ENCODE measurements at regions not wholly inside any gene's neighbourhood (a gene's known extent, or its start where the extent isn't known, plus 50 kb on each side); places are given as distances from the start of the nearest gene placed in this dataset.

DNA sequence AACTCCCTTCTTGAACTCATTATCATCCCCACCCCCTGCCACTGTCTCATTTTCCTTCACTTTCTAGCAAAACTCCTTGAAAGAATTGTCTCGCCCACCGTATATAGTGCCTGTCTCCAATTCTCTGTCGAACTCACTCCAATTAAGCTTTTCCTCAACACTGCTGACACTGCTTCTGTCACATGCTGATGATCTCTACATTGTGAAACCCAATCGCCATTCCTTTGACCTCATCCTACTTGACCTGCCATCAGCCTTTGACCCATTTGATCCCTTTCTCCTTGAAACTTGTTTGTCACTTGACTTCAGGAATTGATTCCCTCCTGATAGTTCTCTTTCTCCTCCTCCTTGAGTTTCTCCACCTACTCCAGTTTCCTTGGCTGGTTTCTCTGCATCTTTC, 54.8 kb downstream of the CCDC71L start:
- DNase-seq, result no peak

DNA sequence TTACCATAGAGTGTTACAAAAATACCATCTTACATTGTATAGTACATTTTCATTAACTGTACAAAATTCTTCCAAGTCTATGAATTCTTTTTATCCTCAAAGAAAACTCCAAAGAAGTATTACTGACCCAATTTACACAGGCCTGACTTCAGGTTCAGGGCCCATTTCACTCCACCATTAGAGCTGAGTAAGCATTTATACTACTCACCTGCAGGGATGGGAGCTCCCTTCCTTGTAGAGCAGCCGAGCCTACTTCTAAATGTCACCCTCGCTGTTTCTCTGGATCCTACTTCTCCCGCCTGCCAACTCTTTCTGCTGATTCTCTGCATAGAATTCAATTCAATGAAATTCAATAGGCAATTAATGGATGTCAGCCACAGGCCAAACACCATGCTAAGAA, 56.0 kb downstream of the CCDC71L start:
- no peak for DNase-seq

DNA sequence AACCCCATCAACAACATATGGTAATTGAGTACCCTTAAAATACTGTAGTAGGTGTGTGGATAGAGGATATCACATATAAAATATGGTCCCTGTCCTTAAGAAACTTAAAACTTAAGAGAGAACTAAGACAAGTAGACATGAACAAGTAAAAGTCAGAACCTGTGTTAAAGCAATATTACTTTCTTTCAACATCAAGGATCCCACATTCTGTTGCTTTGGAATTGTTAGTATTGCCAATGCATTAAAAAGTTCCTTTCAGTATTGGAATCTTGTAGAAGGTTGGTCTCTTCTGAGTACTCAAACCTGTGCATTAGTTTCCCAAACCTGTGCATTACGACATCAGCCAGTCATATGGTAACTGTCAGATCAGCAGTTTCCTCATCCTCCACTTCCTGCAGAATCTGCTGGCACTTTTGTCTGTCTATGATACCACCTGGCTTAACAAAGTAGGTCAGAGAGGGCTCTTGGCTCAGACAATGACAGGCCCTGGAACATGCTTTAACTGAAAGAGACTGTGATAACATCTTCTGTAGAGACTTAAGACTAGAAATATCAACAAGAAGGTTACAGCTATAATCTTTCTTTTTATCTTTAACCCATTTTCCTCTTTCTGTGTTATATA, 56.5 kb downstream of the CCDC71L start:
- DNase-seq, result no peak

GRCh38 chr7:106603346-106603745, 57.6 kb downstream of the CCDC71L start:
- DNase-seq, result no peak

- DNase-seq, result no peak
These were observed 58.9 kb downstream of the CCDC71L start for GRCh38 chr7:106602062-106602461.

DNA sequence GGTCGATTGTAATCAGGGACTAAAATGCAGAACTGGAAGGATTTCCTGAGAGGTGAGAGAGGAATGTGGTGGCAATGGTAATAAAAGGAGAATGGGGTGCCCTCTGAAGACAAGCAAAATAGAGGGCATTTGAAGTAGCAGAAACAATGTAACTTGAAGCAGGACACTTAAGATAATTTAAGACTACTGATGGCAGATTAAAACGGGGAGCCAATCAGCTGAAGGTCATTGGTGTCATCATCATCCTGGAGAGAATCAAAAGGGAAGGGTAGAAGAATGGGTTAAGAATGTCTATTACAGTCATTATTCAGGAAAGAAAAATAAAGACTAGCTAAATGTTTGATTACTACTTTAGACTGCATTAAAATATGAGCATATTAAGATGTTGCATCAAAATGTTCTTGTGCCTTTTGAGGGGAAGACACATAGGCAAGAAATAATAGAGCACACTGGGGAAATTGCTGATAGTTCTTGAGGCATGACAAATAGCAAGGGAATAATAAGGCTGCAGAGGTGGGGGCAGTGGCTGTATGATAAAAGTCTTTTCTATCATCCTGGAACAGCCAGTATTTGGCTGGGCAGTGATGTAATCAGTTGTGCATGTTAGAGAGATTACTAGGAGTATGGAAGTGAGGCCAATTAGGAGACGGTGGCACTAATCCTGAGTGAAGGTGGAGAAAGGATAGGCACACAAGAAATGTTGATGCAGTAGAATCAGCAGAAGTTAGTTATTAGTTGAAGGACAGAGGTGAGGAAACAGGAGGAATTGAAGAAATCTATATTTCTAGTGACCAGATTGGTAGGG, 60.2 kb downstream of the CCDC71L start:
- DNase-seq, result no peak

GRCh38 chr7:106599343-106599698, 61.6 kb downstream of the CCDC71L start:
- no peak for DNase-seq

- peak; percentile 77 for DNase-seq
These were observed 62.2 kb downstream of the CCDC71L start for GRCh38 chr7:106598663-106599342.

- DNase-seq, result no peak
These were observed 63.0 kb downstream of the CCDC71L start for GRCh38 chr7:106597751-106598546.

- no peak for DNase-seq
These were observed 63.9 kb downstream of the CCDC71L start for GRCh38 chr7:106597014-106597413.

- DNase-seq, result no peak
These were observed 65.0 kb downstream of the CCDC71L start for GRCh38 chr7:106595922-106596321.

DNA sequence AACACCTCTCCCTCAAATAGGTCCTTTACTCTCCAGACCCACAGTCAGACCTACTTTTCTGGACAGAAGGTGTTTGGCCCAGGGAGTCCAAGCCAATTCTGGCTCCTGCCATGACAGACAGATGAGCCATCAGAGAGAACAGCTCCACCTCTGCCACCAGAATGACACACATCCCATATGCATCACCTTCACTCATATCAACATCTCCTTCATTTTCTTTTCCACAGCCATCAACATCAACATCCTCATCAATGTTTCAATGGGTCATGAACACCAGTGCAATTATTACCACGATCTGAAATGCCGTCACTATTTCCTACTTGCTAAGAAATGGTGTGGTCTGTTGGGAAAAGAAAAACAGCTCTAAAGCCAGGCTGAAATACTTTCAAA, 67.9 kb downstream of the CCDC71L start:
- DNase-seq, result no peak

DNA sequence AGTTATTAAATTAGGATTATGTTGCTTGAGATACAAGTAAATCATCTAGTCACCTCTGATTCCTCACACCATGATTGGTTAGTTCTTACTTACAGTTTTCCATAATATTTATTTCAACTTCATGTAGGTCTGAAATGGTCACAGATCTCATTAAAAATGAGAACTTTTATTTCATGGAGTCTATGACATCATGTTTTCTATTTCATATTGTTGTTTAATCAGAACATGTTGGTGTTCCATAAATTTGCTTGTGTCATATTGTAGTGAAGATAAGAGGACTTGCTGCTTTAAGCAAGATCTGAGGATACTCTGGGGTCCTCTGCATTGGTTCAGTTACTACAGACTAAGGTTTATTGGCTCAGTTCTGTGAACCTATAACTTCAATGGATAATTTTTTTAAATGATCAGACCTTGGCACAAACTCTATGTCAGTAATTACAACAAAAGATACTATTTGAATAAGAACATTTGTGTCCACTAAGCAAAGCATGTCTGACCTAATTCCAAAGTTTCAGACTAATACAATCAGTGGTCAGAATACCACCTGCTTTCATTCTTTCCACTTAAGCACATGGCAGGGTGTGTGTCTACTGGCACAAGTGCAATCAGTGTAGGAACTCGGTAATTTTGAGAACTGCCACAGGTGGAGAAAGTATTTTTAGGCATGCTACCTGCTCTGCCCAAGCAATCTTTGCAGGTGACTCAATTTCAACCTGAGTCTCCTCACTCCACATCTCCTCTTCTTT, 68.5 kb downstream of the CCDC71L start:
- DNase-seq, result no peak

DNA sequence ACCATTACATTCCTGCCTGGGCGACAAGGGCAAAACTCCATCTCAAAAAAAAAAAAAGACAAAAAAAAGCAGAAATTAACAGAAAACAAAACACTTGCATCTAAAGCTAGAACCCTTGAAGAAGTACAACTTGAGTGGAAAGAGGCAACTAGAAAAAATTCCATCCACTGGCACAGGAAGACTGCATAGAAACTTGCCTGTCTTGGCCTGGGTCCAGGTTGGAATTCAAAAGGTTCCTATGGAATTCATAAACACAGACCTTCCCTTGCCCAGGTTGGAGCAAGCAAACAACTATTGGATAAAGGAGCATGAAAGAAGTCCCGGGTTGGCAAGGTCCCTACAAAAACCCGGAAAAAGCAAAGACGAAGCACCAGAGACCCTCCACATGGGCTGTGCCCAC, 69.8 kb downstream of the CCDC71L start:
- no peak for DNase-seq

GRCh38 chr7:106590209-106590816, 70.6 kb downstream of the CCDC71L start:
- no peak for DNase-seq

GRCh38 chr7:106589198-106589879, 71.6 kb downstream of the CCDC71L start:
- DNase-seq, result no peak

GRCh38 chr7:106588422-106589197, 72.3 kb downstream of the CCDC71L start:
- no peak for DNase-seq

- no peak for DNase-seq
These were observed 75.8 kb downstream of the CCDC71L start for GRCh38 chr7:106584914-106585759.
